ENCODE measurements at regions not wholly inside any gene's neighbourhood (a gene's known extent, or its start where the extent isn't known, plus 50 kb on each side); places are given as distances from the start of the nearest gene placed in this dataset.

- TF ChIP-seq CTCF (IDR thresholded peaks at IDR 0.05; ENCODE audit: borderline replicate concordance, insufficient read depth, low read depth, low read length) = no peak
- no peak overlapping the region for H3K4me3 ChIP-seq (ENCODE audit: low read depth, low read length)
Observed at GRCh38 chr9:30293231-30293630, 2091.2 kb upstream of the ACO1 start.

GRCh38 chr9:30299126-30299780, 2085.2 kb upstream of the ACO1 start:
- TF ChIP-seq CTCF (IDR thresholded peaks at IDR 0.05; ENCODE audit: borderline replicate concordance, insufficient read depth, low read depth, low read length) = no peak
- no peak overlapping the region for H3K4me3 ChIP-seq (ENCODE audit: low read depth, low read length)

- H3K4me3 ChIP-seq (ENCODE audit: low read depth, low read length) = no peak overlapping the region
- TF ChIP-seq CTCF (IDR thresholded peaks at IDR 0.05; ENCODE audit: borderline replicate concordance, insufficient read depth, low read depth, low read length) = no peak
Observed at GRCh38 chr9:30301271-30301963, 2083.0 kb upstream of the ACO1 start.

GRCh38 chr9:30310711-30311110, 2073.7 kb upstream of the ACO1 start:
- no peak overlapping the region for H3K4me3 ChIP-seq (ENCODE audit: low read depth, low read length)
- TF ChIP-seq CTCF (IDR thresholded peaks at IDR 0.05; ENCODE audit: borderline replicate concordance, insufficient read depth, low read depth, low read length) = no peak

- no peak overlapping the region for H3K4me3 ChIP-seq (ENCODE audit: low read depth, low read length)
- no peak for TF ChIP-seq CTCF (IDR thresholded peaks at IDR 0.05; ENCODE audit: borderline replicate concordance, insufficient read depth, low read depth, low read length)
Observed at GRCh38 chr9:30329431-30329830, 2055.0 kb upstream of the ACO1 start.

- H3K4me3 ChIP-seq (ENCODE audit: low read depth, low read length) = no peak overlapping the region
- TF ChIP-seq CTCF (IDR thresholded peaks at IDR 0.05; ENCODE audit: borderline replicate concordance, insufficient read depth, low read depth, low read length) = no peak
Observed at GRCh38 chr9:30348904-30349303, 2035.5 kb upstream of the ACO1 start.

Measured in GM12875 (cell line).